BJ (cell line): ENCODE measurements at regions not wholly inside any gene's neighbourhood (a gene's known extent, or its start where the extent isn't known, plus 50 kb on each side); places are given as distances from the start of the nearest gene placed in this dataset.

Experiments used
- CTCF ChIA-PET: fragments of 350-600 bp; formaldehyde crosslinking; extraction: SDS; loops from one replicate; lab custom pipeline; 2021; ENCODE audit warnings: antibody characterized with exemption, inconsistent platforms; lab: Yijun Ruan, JAX
- POLR2A ChIA-PET: fragments of 300-600 bp; sonication (Branson Sonifier 250); formaldehyde crosslinking; extraction: SDS; loops from one replicate; lab custom pipeline; 2021; ENCODE audit warnings: antibody characterized with exemption; lab: Charles Lee
- DNase-seq: peaks from one replicate; pipeline ENCODE4 v3.0.0-alpha.2; 2011; ENCODE audit warnings: low read depth
- H3K27me3 ChIP-seq: 2 replicates; pipeline ENCODE4 v1.6.0; 2011; ENCODE audit warnings: low read length; ENCODE audit not compliant: control insufficient read depth, insufficient read depth
- H3K36me3 ChIP-seq: 2 replicates; pipeline ENCODE4 v1.5.1; 2011; ENCODE audit warnings: low read length; ENCODE audit not compliant: control insufficient read depth, insufficient read depth
- H3K4me3 ChIP-seq: 2 replicates; pipeline ENCODE4 v1.5.1; 2011; ENCODE audit warnings: low read depth, mild to moderate bottlenecking, control low read depth, low read length
- TF ChIP-seq, protein P1 (sequence below): IDR thresholded peaks from 2 replicates; pipeline ENCODE4 v1.5.1; 2011; ENCODE audit warnings: low read depth, mild to moderate bottlenecking, control low read depth, inconsistent platforms, low read length, moderate library complexity; ENCODE audit not compliant: insufficient read depth

- H3K4me3 ChIP-seq = no peak overlapping the region
- H3K36me3 ChIP-seq = no peaks in the 10 kb centered on the region
- CTCF ChIA-PET = interaction anchor here (1.3 to 4.3 kb wide), 2 partner anchors 9 to 12 kb away, joined by 3 to 28 read pairs; no protein-coding TSS in a partner anchor
- TF ChIP-seq, protein P1, sequence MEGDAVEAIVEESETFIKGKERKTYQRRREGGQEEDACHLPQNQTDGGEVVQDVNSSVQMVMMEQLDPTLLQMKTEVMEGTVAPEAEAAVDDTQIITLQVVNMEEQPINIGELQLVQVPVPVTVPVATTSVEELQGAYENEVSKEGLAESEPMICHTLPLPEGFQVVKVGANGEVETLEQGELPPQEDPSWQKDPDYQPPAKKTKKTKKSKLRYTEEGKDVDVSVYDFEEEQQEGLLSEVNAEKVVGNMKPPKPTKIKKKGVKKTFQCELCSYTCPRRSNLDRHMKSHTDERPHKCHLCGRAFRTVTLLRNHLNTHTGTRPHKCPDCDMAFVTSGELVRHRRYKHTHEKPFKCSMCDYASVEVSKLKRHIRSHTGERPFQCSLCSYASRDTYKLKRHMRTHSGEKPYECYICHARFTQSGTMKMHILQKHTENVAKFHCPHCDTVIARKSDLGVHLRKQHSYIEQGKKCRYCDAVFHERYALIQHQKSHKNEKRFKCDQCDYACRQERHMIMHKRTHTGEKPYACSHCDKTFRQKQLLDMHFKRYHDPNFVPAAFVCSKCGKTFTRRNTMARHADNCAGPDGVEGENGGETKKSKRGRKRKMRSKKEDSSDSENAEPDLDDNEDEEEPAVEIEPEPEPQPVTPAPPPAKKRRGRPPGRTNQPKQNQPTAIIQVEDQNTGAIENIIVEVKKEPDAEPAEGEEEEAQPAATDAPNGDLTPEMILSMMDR = no peak
- DNase-seq = no peak
- no peaks in the 10 kb centered on the region for H3K27me3 ChIP-seq
- POLR2A ChIA-PET = no interaction called here
Measured at GRCh38 chr1:209260136-209260535, 323.4 kb upstream of the CAMK1G start.

DNA sequence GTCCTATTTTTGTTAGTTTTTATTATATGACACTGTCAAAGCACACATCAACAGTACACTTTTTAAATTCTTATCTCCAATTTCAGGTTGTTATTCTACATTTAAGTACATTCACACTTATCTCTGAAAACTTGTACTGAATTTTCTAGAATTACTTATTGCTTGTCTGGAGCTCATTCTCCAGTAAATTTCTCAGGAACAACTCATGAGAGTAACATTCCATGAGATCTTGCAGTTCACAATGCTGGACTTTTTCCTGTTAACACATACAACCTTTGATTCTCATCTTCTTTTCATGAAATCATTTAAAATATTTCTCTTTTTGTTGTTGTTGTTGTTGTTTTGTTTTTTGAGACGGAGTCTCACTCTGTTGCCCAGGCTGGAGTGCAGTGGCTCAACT, 320.9 kb upstream of the CAMK1G start:
- DNase-seq = no peak
- ChIA-PET POLR2A (no interaction called here), CTCF (interaction anchor here (4.3 kb wide), 1 partner anchor 14 kb away, joined by 28 read pairs; no protein-coding TSS in a partner anchor)
- H3K27me3 ChIP-seq = no peaks in the 10 kb centered on the region
- H3K4me3 ChIP-seq = no peak overlapping the region
- TF ChIP-seq, protein P1 = no peak
- no peaks in the 10 kb centered on the region for H3K36me3 ChIP-seq

DNA sequence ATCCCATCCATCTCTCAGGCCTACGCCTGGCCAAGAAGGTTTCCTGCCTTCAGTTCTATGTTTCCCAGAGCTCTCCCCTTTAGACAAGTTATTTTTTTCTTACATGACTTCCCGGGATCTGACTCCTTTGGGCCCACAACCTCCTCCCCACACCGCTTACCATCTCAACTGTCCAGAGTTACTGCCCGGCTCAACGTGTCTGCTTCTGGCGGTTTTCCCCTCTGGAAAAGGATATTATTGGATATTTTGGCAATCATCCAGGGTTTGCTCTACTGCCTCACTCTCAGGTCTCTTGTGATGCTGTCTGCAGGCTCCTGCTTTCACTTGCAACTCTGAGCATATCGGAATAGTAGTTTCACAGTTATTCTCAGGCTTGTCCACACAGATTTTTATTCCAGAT, 318.2 kb upstream of the CAMK1G start:
- POLR2A ChIA-PET = no interaction called here
- H3K27me3 ChIP-seq = no peaks in the 10 kb centered on the region
- TF ChIP-seq, protein P1 = no peak
- H3K36me3 ChIP-seq = no peaks in the 10 kb centered on the region
- no peak overlapping the region for H3K4me3 ChIP-seq
- DNase-seq = no peak
- CTCF ChIA-PET = no interaction called here

GRCh38 chr1:209266590-209267205, 316.8 kb upstream of the CAMK1G start:
- POLR2A ChIA-PET = no interaction called here
- no peaks in the 10 kb centered on the region for H3K27me3 ChIP-seq
- no peak overlapping the region for H3K4me3 ChIP-seq
- TF ChIP-seq, protein P1 = no peak
- CTCF ChIA-PET = interaction anchor here (1.4 kb wide), 1 partner anchor 17 kb away, joined by 3 read pairs; no protein-coding TSS in a partner anchor
- no peak for DNase-seq
- H3K36me3 ChIP-seq = no peaks in the 10 kb centered on the region

GRCh38 chr1:209267968-209268367, 315.5 kb upstream of the CAMK1G start:
- TF ChIP-seq, protein P1 = no peak
- Histone ChIP-seq H3K4me3 (no peak overlapping the region), H3K36me3 (no peaks in the 10 kb centered on the region), H3K27me3 (no peaks in the 10 kb centered on the region)
- DNase-seq = no peak
- ChIA-PET POLR2A (no interaction called here), CTCF (no interaction called here)
